Inflammatory macrophage treated with lipopolysaccharide for 1 hour (primary cell): ENCODE measurements at regions not wholly inside any gene's neighbourhood (a gene's known extent, or its start where the extent isn't known, plus 50 kb on each side); places are given as distances from the start of the nearest gene placed in this dataset.
A peak's percentile ranks its signal among the peaks of the same experiment; 100 is the strongest.

ENCODE experiments used
- DNase-seq, 2 donors: peaks; one replicate each; pipeline ENCODE4 v3.0.0-alpha.2; 2020 to 2022

GRCh38 chr3:107428051-107428858 lies 51.0 kb downstream of the CCDC54 start:
- DNase-seq, result no peak

- DNase-seq, result peak; percentile 70 to 87
Measured at GRCh38 chr3:107429320-107430181, 52.3 kb downstream of the CCDC54 start.

- no peak for DNase-seq
Measured at GRCh38 chr3:107430214-107430995, 53.2 kb downstream of the CCDC54 start.

- DNase-seq, result peak in 1 of 2 donors; percentile 6
Measured at GRCh38 chr3:107430996-107431245, 53.7 kb downstream of the CCDC54 start.

- peak; percentile 32 to 38 for DNase-seq
Measured at GRCh38 chr3:107431246-107432012, 54.2 kb downstream of the CCDC54 start.

GRCh38 chr3:107432013-107432515 lies 54.8 kb downstream of the CCDC54 start:
- no peak for DNase-seq

- DNase-seq, result no peak
Measured at GRCh38 chr3:107432646-107433045, 55.4 kb downstream of the CCDC54 start.

GRCh38 chr3:107436029-107436428 lies 58.8 kb downstream of the CCDC54 start:
- no peak for DNase-seq

GRCh38 chr3:107438671-107439070 lies 61.4 kb downstream of the CCDC54 start:
- no peak for DNase-seq

- DNase-seq, result no peak
Measured at GRCh38 chr3:107441617-107442016, 64.4 kb downstream of the CCDC54 start.

- no peak for DNase-seq
Measured at GRCh38 chr3:107443461-107443860, 66.2 kb downstream of the CCDC54 start.

- DNase-seq, result no peak
Measured at GRCh38 chr3:107446706-107447105, 69.5 kb downstream of the CCDC54 start.

- no peak for DNase-seq
Measured at GRCh38 chr3:107450254-107450893, 72.4 kb upstream of the BBX start.

- no peak for DNase-seq
Measured at GRCh38 chr3:107452436-107452835, 70.3 kb upstream of the BBX start.

- no peak for DNase-seq
Measured at GRCh38 chr3:107453504-107453903, 69.3 kb upstream of the BBX start.

- DNase-seq, result no peak
Measured at GRCh38 chr3:107455621-107456020, 67.1 kb upstream of the BBX start.

GRCh38 chr3:107456501-107456900 lies 66.3 kb upstream of the BBX start:
- DNase-seq, result no peak

GRCh38 chr3:107458871-107459270 lies 63.9 kb upstream of the BBX start:
- no peak for DNase-seq

- no peak for DNase-seq
Measured at GRCh38 chr3:107461721-107462120, 61.0 kb upstream of the BBX start.

- DNase-seq, result no peak
Measured at GRCh38 chr3:107464037-107464436, 58.7 kb upstream of the BBX start.

GRCh38 chr3:107465064-107465631 lies 57.6 kb upstream of the BBX start:
- no peak for DNase-seq

GRCh38 chr3:107468782-107469181 lies 54.0 kb upstream of the BBX start:
- no peak for DNase-seq
